Stomach (tissue), 8 donors: ENCODE measurements at regions not wholly inside any gene's neighbourhood (a gene's known extent, or its start where the extent isn't known, plus 50 kb on each side); places are given as distances from the start of the nearest gene placed in this dataset.

Source experiments
- DNase-seq, 2 donors: peaks; one replicate each; pipeline versions ENCODE4 v3.0.0 to v3.0.0-alpha.2; 2013 to 2019
- H3K27ac ChIP-seq, 5 donors: fragments of 200-600 bp in 4 of 5; sonication (generic) in 4 of 5; one replicate each; pipeline ENCODE4 v1.5.1; 2013 to 2019; ENCODE audit warnings: mild to moderate bottlenecking in 1 of 5, moderate library complexity in 1 of 5
- H3K27me3 ChIP-seq, 3 donors: fragments of 200-600 bp; sonication (generic); one replicate each; pipeline ENCODE4 v1.5.1; 2017 to 2019; ENCODE audit warnings: mixed run types in 1 of 3
- H3K36me3 ChIP-seq, 4 donors: fragments of 200-600 bp; sonication (generic); 1 replicate in 3 of 4; 2 replicates in 1 of 4; pipeline ENCODE4 v1.5.1; 2016 to 2019
- H3K4me1 ChIP-seq, 4 donors: fragments of 200-600 bp; sonication (generic); one replicate each; pipeline ENCODE4 v1.5.1; 2016 to 2019
- H3K4me3 ChIP-seq, 4 donors: fragments of 200-600 bp; sonication (generic) in 3 of 4; one replicate each; pipeline ENCODE4 v1.5.1; 2016 to 2019; ENCODE audit warnings: mild to moderate bottlenecking in 1 of 4
- H3K9me3 ChIP-seq, 4 donors: fragments of 200-600 bp; sonication (generic); one replicate each; pipeline ENCODE4 v1.5.1; 2016 to 2019
- EP300 ChIP-seq: sonication (generic); formaldehyde crosslinking; IDR thresholded peaks from one replicate; pipeline ENCODE4 v1.6.1; 2017; ENCODE audit warnings: antibody characterized with exemption
- POLR2A ChIP-seq, 4 donors: fragments of 450-650 bp; IDR thresholded peaks; one replicate each; pipeline ENCODE4 v1.6.1; 2016; ENCODE audit warnings: antibody characterized with exemption in 4 of 4, control low read depth in 2 of 4, mild to moderate bottlenecking in 1 of 4, moderate library complexity in 1 of 4
- POLR2AphosphoS5 ChIP-seq, 3 donors: sonication (generic); formaldehyde crosslinking; IDR thresholded peaks; one replicate each; pipeline ENCODE4 v1.6.1; 2016; ENCODE audit warnings: antibody characterized with exemption in 3 of 3
- WGBS, 5 donors: extraction: QIAGEN DNeasy Blood & Tissue Kit in 3 of 5; methylation state at CpG; one replicate each; pipeline versions ENCODE4 v1.1.5 to v1.1.7; 2013 to 2018; 5-methylcytosine and 5-hydroxymethylcytosine counted together
- intact Hi-C: fragments of 100-400 bp; cut with DNase I; formaldehyde crosslinking; loops from one replicate; pipeline ENCODE4 v1.15.1; 2023; ENCODE audit warnings: low total_unique reads
- TF ChIP-seq, protein P1 (sequence below), 7 experiments: fragments of 450-650 bp in 4 of 7; fragments of 200-600 bp in 3 of 7; sonication (generic) in 3 of 7; IDR thresholded peaks; one replicate each; pipeline ENCODE4 v1.5.1; 2016 to 2019; ENCODE audit warnings: antibody characterized with exemption in 7 of 7, control low read depth in 2 of 7, mild to moderate bottlenecking in 1 of 7
- donor health status: healthy with polysubstance abuse.
- donor health status: Bipolar disorder and iron deficiency.
- donor health status: healthy.

DNA sequence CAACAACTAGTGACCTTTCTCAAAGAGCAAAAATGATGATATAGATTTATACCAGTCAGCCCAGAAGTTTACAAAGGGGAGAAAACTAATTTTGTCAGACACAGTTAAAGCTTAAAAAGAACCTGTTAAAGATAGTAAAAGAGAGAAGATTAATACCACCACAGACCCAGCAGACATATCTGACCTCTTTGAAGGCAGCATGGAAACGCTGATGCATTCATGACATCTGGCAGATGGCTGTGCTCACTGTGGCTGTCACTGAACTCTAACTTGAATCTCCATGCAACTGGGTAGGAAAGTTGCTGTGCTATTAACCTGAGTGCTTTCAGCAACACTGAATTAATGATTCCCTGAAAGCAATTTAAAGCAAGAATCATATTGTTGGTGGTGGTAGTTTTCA, 159.8 kb upstream of the PRDM1 start:
- H3K36me3 ChIP-seq, result no peaks in the 10 kb centered on the region
- no peaks in the 10 kb centered on the region for H3K4me1 ChIP-seq
- no peaks in the 10 kb centered on the region for H3K9me3 ChIP-seq
- H3K4me3 ChIP-seq, result no peak overlapping the region
- no peaks in the 10 kb centered on the region for H3K27me3 ChIP-seq
- TF ChIP-seq POLR2A (IDR thresholded peaks at IDR 0.05), result no peak
- no peak for TF ChIP-seq EP300
- no peak for TF ChIP-seq POLR2AphosphoS5 (IDR thresholded peaks at IDR 0.05)
- TF ChIP-seq, protein P1, sequence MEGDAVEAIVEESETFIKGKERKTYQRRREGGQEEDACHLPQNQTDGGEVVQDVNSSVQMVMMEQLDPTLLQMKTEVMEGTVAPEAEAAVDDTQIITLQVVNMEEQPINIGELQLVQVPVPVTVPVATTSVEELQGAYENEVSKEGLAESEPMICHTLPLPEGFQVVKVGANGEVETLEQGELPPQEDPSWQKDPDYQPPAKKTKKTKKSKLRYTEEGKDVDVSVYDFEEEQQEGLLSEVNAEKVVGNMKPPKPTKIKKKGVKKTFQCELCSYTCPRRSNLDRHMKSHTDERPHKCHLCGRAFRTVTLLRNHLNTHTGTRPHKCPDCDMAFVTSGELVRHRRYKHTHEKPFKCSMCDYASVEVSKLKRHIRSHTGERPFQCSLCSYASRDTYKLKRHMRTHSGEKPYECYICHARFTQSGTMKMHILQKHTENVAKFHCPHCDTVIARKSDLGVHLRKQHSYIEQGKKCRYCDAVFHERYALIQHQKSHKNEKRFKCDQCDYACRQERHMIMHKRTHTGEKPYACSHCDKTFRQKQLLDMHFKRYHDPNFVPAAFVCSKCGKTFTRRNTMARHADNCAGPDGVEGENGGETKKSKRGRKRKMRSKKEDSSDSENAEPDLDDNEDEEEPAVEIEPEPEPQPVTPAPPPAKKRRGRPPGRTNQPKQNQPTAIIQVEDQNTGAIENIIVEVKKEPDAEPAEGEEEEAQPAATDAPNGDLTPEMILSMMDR (IDR thresholded peaks at IDR 0.05), result no peak
- no peak overlapping the region for H3K27ac ChIP-seq
- WGBS, 5 donors, result 52 to 81% (median 63%) methylated on average over 1 of the region's 1 CpG
- no peak for DNase-seq
- intact Hi-C loops, result no loop called here

GRCh38 chr6:105925706-105926105, 160.4 kb upstream of the PRDM1 start:
- TF ChIP-seq POLR2AphosphoS5 (IDR thresholded peaks at IDR 0.05), result no peak
- no peak for TF ChIP-seq EP300
- TF ChIP-seq POLR2A (IDR thresholded peaks at IDR 0.05), result no peak
- TF ChIP-seq, protein P1 (IDR thresholded peaks at IDR 0.05), result no peak
- no peaks in the 10 kb centered on the region for H3K4me1 ChIP-seq
- 86 to 100% (median 96%) methylated on average over 3 of the region's 3 CpGs for WGBS, 5 donors
- intact Hi-C loops, result no loop called here
- no peak overlapping the region for H3K4me3 ChIP-seq
- no peaks in the 10 kb centered on the region for H3K27me3 ChIP-seq
- no peaks in the 10 kb centered on the region for H3K36me3 ChIP-seq
- no peaks in the 10 kb centered on the region for H3K9me3 ChIP-seq
- H3K27ac ChIP-seq, result no peak overlapping the region
- no peak for DNase-seq

DNA sequence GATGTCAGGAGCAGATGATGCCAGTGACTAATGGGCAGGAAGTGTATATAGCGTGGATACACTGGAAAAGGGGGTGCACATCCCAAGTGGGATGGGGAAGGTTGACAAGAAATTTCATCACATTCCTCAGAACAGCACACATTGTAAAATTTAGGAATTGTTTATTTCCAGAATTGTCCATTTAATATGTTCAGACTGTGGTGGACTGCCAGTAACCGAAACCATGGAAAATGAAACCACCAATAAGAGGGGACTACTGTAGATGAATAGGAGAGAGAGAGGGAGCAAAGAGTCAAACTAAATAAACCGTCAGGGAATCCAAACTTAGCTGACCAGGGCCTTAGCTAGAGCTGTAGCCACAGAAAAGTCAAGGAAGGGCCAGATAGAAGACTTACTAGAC, 164.4 kb upstream of the PRDM1 start:
- no peak for TF ChIP-seq POLR2A (IDR thresholded peaks at IDR 0.05)
- TF ChIP-seq POLR2AphosphoS5 (IDR thresholded peaks at IDR 0.05), result no peak
- no peaks in the 10 kb centered on the region for H3K27me3 ChIP-seq
- peaks cover 0 to 9% (median 0%) of the 10 kb centered on the region in 4 donors for H3K4me1 ChIP-seq
- H3K27ac ChIP-seq, result no peak overlapping the region
- H3K4me3 ChIP-seq, result no peak overlapping the region
- no peaks in the 10 kb centered on the region for H3K36me3 ChIP-seq
- WGBS, 5 donors, result 59 to 73% (median 60%) methylated on average over 3 of the region's 3 CpGs
- intact Hi-C loops, result no loop called here
- no peaks in the 10 kb centered on the region for H3K9me3 ChIP-seq
- no peak for DNase-seq

DNA sequence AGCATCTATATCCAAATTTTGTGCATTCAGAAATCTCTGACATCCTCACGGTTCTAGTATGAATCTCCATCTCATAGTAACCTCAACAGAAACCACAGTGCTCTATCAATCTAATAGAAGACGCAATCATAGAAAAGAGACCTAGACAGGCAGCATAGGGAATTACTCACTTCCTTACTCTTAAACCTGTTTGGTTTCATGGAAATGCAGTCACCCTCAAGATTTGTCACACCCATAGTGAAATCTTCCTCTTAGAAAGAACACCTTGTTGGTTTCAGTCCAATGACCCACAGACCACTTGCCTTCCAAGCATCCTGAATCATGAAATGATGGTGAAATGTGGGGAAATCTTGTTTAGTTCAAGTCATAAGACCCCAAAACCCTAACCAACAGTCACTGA, 166.1 kb upstream of the PRDM1 start:
- no peak for DNase-seq
- Histone ChIP-seq H3K27ac (no peak overlapping the region), H3K36me3 (no peaks in the 10 kb centered on the region), H3K27me3 (no peaks in the 10 kb centered on the region), H3K9me3 (no peaks in the 10 kb centered on the region), H3K4me1 (peaks cover 0 to 9% (median 0%) of the 10 kb centered on the region in 4 donors), H3K4me3 (no peak overlapping the region)
- TF ChIP-seq EP300 (no peak), POLR2A (IDR thresholded peaks at IDR 0.05) (no peak), POLR2AphosphoS5 (IDR thresholded peaks at IDR 0.05) (no peak)
- TF ChIP-seq, protein P1 (IDR thresholded peaks at IDR 0.05), result no peak
- intact Hi-C loops, result no loop called here
- WGBS, 5 donors, result 80 to 94% (median 81%) methylated on average over 2 of the region's 2 CpGs

GRCh38 chr6:105917038-105917695, 169.0 kb upstream of the PRDM1 start:
- Histone ChIP-seq H3K4me3 (no peak overlapping the region), H3K27ac (peak overlapping the region in 3 of 5 donors; percentile 15 to 51 (median 36)), H3K36me3 (no peaks in the 10 kb centered on the region), H3K4me1 (peaks cover 0 to 9% (median 0%) of the 10 kb centered on the region in 4 donors), H3K9me3 (no peaks in the 10 kb centered on the region), H3K27me3 (no peaks in the 10 kb centered on the region)
- intact Hi-C loops, result no loop called here
- TF ChIP-seq POLR2A (IDR thresholded peaks at IDR 0.05) (no peak), POLR2AphosphoS5 (IDR thresholded peaks at IDR 0.05) (no peak), EP300 (no peak)
- TF ChIP-seq, protein P1 (IDR thresholded peaks at IDR 0.05), result no peak
- 75 to 80% (median 76%) methylated on average over 2 of the region's 2 CpGs for WGBS, 5 donors
- no peak for DNase-seq
